Mesenchymal stem cell (in vitro differentiated cells and primary cell): ENCODE measurements at regions not wholly inside any gene's neighbourhood (a gene's known extent, or its start where the extent isn't known, plus 50 kb on each side); places are given as distances from the start of the nearest gene placed in this dataset.

Source experiments
- DNase-seq: peaks from one replicate; pipeline ENCODE4 v3.0.0-alpha.2; 2013
- H2AFZ ChIP-seq: one replicate; pipeline ENCODE4 v1.6.1; 2013; ENCODE audit warnings: low read depth, mild to moderate bottlenecking, control low read depth, inconsistent platforms, low read length, moderate library complexity
- H2AK5ac ChIP-seq: 2 replicates; pipeline ENCODE4 v1.6.1; 2013; ENCODE audit warnings: low read length, moderate library complexity, mild to moderate bottlenecking, inconsistent platforms; ENCODE audit not compliant: severe bottlenecking
- H2BK120ac ChIP-seq: one replicate; pipeline ENCODE4 v1.6.1; 2013; ENCODE audit warnings: low read depth, mild to moderate bottlenecking, inconsistent platforms, low read length, moderate library complexity
- H2BK12ac ChIP-seq, 2 experiments: one replicate each; pipeline ENCODE4 v1.6.1; 2013; ENCODE audit warnings: inconsistent platforms in 2 of 2, low read length in 2 of 2, mild to moderate bottlenecking in 2 of 2, moderate library complexity in 2 of 2, control low read depth in 1 of 2
- H2BK15ac ChIP-seq: one replicate; pipeline ENCODE4 v1.6.1; 2013; ENCODE audit warnings: mild to moderate bottlenecking, low read depth, inconsistent platforms; ENCODE audit not compliant: poor library complexity, severe bottlenecking
- H2BK5ac ChIP-seq: 2 replicates; pipeline ENCODE4 v1.6.1; 2013; ENCODE audit warnings: low read depth, mild to moderate bottlenecking, low read length, control low read depth, inconsistent platforms; ENCODE audit not compliant: poor library complexity, severe bottlenecking
- H3K14ac ChIP-seq, 2 experiments: one replicate each; pipeline ENCODE4 v1.6.1; 2013; ENCODE audit warnings: inconsistent platforms in 2 of 2, low read length in 2 of 2, control low read depth in 1 of 2, mild to moderate bottlenecking in 1 of 2, moderate library complexity in 1 of 2
- H3K18ac ChIP-seq, 2 experiments: one replicate each; pipeline ENCODE4 v1.6.1; 2013; ENCODE audit warnings: inconsistent platforms in 2 of 2, low read length in 2 of 2, control low read depth in 1 of 2, low read depth in 1 of 2, mild to moderate bottlenecking in 1 of 2
- H3K23ac ChIP-seq, 2 experiments: one replicate each; pipeline ENCODE4 v1.6.1; 2013; ENCODE audit warnings: inconsistent platforms in 2 of 2, low read length in 2 of 2, mild to moderate bottlenecking in 2 of 2, moderate library complexity in 2 of 2, control low read depth in 1 of 2
- H3K27ac ChIP-seq: 2 replicates; pipeline ENCODE4 v1.5.1; 2013; ENCODE audit warnings: mild to moderate bottlenecking, moderate library complexity, low read length, control low read depth, inconsistent platforms; ENCODE audit not compliant: poor library complexity, severe bottlenecking
- H3K27me3 ChIP-seq, 2 experiments: 2 replicates each; pipeline versions ENCODE4 v1.6.1 to v1.7.0; 2013; ENCODE audit warnings: low read length in 2 of 2, mild to moderate bottlenecking in 2 of 2, moderate library complexity in 2 of 2, control low read depth in 1 of 2, inconsistent platforms in 1 of 2; ENCODE audit not compliant: control insufficient read depth in 1 of 2, insufficient read depth in 1 of 2
- H3K36me3 ChIP-seq, 2 experiments: 2 replicates each; pipeline versions ENCODE4 v1.6.1 to v1.7.0; 2013; ENCODE audit warnings: low read length in 2 of 2, control low read depth in 1 of 2, inconsistent platforms in 1 of 2, low read depth in 1 of 2, mild to moderate bottlenecking in 1 of 2; ENCODE audit not compliant: insufficient read depth in 2 of 2, control insufficient read depth in 1 of 2
- H3K4ac ChIP-seq, 2 experiments: one replicate each; pipeline ENCODE4 v1.6.1; 2013; ENCODE audit warnings: inconsistent platforms in 2 of 2, low read length in 2 of 2, mild to moderate bottlenecking in 2 of 2, moderate library complexity in 2 of 2, control low read depth in 1 of 2, low read depth in 1 of 2
- H3K4me1 ChIP-seq: 2 replicates; pipeline ENCODE4 v1.6.1; 2013; ENCODE audit warnings: low read depth, low read length, control low read depth; ENCODE audit not compliant: control insufficient read depth, insufficient read depth
- H3K4me2 ChIP-seq: 2 replicates; pipeline ENCODE4 v1.6.1; 2013; ENCODE audit warnings: low read length, mild to moderate bottlenecking, inconsistent platforms; ENCODE audit not compliant: poor library complexity, severe bottlenecking
- H3K4me3 ChIP-seq, 2 experiments: 2 replicates each; pipeline versions ENCODE4 v1.5.1 to v1.7.0; 2013; ENCODE audit warnings: low read length in 2 of 2, mild to moderate bottlenecking in 2 of 2, control low read depth in 1 of 2, low read depth in 1 of 2; ENCODE audit not compliant: insufficient read depth in 1 of 2
- H3K79me1 ChIP-seq: replicated peaks from 2 replicates; pipeline ENCODE4 v1.6.1; 2013; ENCODE audit warnings: mild to moderate bottlenecking, control low read depth, low read length, inconsistent platforms; ENCODE audit not compliant: poor library complexity, severe bottlenecking
- H3K9ac ChIP-seq: 2 replicates; pipeline ENCODE4 v1.7.0; 2013; ENCODE audit warnings: mild to moderate bottlenecking, low read length, moderate library complexity
- H3K9me3 ChIP-seq: 2 replicates; pipeline ENCODE4 v1.7.0; 2013; ENCODE audit warnings: mild to moderate bottlenecking, low read length; ENCODE audit not compliant: control insufficient read depth
- H4K8ac ChIP-seq: one replicate; pipeline ENCODE4 v1.6.1; 2013; ENCODE audit warnings: inconsistent platforms, mild to moderate bottlenecking, low read length, moderate library complexity
- H4K91ac ChIP-seq: one replicate; pipeline ENCODE4 v1.6.1; 2013; ENCODE audit warnings: mild to moderate bottlenecking, low read length, inconsistent platforms
- WGBS: methylation state at CpG from one replicate; pipeline ENCODE4 v1.1.7; 2013; ENCODE audit warnings: mixed read lengths; 5-methylcytosine and 5-hydroxymethylcytosine counted together

DNA sequence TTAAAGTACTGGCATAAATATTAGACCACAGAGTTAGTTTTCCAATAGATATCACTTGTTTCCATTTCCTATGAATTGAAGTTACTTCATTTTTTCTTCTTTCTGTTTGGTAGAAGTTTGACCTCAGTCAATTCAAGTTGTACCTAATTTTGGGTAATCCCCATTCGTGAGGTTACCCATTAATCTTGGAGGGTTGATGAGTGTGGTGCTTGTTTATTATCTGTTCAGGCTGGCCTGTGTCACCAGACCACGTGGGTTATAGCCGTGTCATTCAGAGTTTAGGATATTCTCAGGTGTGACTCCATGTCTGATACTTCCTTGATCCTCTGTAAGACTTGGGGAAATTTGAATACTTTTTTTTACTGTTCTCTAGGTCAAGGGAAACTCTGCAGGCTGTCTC is 133.9 kb upstream of the TPK1 start:
- no peaks in the 10 kb centered on the region for H3K36me3 ChIP-seq
- no peak overlapping the region for H4K91ac ChIP-seq
- no peak overlapping the region for H3K4me2 ChIP-seq
- no peak overlapping the region for H2BK120ac ChIP-seq
- no peak overlapping the region for H3K4ac ChIP-seq
- H3K4me1 ChIP-seq = no peaks in the 10 kb centered on the region
- no peak for DNase-seq
- H2BK12ac ChIP-seq = no peak overlapping the region
- no peaks in the 10 kb centered on the region for H3K79me1 ChIP-seq
- no peak overlapping the region for H3K23ac ChIP-seq
- no peak overlapping the region for H3K27ac ChIP-seq
- H3K27me3 ChIP-seq = no peaks in the 10 kb centered on the region
- H3K18ac ChIP-seq = no peak overlapping the region
- H2AFZ ChIP-seq = no peak overlapping the region
- H3K4me3 ChIP-seq = no peak overlapping the region
- no peak overlapping the region for H4K8ac ChIP-seq
- H2AK5ac ChIP-seq = no peak overlapping the region
- no peak overlapping the region for H3K9ac ChIP-seq
- WGBS = 35% methylated on average over 3 of the region's 3 CpGs
- no peak overlapping the region for H2BK15ac ChIP-seq
- H3K14ac ChIP-seq = no peak overlapping the region
- H3K9me3 ChIP-seq = peaks cover 5% of the 10 kb centered on the region
- H2BK5ac ChIP-seq = no peak overlapping the region

DNA sequence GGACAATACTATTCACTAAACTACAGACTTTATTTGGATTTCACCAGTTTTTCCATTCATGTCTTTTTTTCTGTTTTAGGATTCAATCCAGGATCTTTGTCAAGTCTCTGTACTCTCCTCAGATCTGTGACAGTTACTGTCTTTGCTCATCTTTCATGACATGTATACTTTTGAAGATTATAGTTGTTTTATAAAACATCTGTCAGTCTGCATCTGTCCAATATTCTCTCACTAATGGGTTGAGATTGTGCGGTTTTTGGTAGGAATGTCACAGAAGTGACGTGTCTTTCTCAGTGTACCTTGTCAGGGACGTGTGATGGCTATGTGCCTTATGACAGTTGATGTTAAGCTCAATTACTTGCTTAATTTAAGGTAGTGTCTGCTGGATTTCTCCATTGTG is 124.9 kb upstream of the TPK1 start:
- H4K8ac ChIP-seq = no peak overlapping the region
- H3K4me2 ChIP-seq = no peak overlapping the region
- H2BK5ac ChIP-seq = no peak overlapping the region
- no peak overlapping the region for H3K18ac ChIP-seq
- no peak for DNase-seq
- no peak overlapping the region for H3K14ac ChIP-seq
- no peak overlapping the region for H3K9ac ChIP-seq
- no peaks in the 10 kb centered on the region for H3K79me1 ChIP-seq
- H2BK15ac ChIP-seq = no peak overlapping the region
- no peak overlapping the region for H3K23ac ChIP-seq
- H3K36me3 ChIP-seq = no peaks in the 10 kb centered on the region
- H2AK5ac ChIP-seq = no peak overlapping the region
- no peak overlapping the region for H4K91ac ChIP-seq
- WGBS = 64% methylated on average over 3 of the region's 3 CpGs
- no peak overlapping the region for H3K4me3 ChIP-seq
- no peak overlapping the region for H3K4ac ChIP-seq
- H3K4me1 ChIP-seq = no peaks in the 10 kb centered on the region
- no peak overlapping the region for H3K27ac ChIP-seq
- no peak overlapping the region for H2BK12ac ChIP-seq
- H3K27me3 ChIP-seq = no peaks in the 10 kb centered on the region
- H2BK120ac ChIP-seq = no peak overlapping the region
- H3K9me3 ChIP-seq = no peaks in the 10 kb centered on the region
- H2AFZ ChIP-seq = no peak overlapping the region

DNA sequence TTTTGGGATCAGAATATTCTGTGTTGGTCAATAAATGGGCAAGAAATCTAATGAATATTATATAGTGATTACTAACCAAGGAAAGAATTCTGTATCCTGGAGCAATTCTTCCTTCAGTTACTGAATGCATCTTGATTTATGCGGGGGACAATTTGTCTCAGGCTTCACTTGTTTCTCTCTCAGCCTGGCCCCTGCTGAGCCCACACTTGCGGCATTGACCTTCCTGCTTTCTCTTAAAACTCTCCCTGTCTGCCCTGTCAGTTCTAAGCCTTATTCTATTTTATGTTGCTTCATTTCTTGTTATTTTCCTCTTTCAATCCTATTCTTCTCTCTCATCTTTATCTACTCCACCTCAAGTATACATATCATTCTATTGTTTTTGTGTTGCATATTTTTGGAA is 122.1 kb upstream of the TPK1 start:
- WGBS = 81% methylated on average over 2 of the region's 2 CpGs
- Histone ChIP-seq H3K4me3 (no peak overlapping the region), H3K4me2 (no peak overlapping the region), H4K8ac (no peak overlapping the region), H2BK5ac (no peak overlapping the region), H3K9ac (no peak overlapping the region), H3K18ac (no peak overlapping the region), H3K27me3 (no peaks in the 10 kb centered on the region), H4K91ac (no peak overlapping the region), H3K23ac (no peak overlapping the region), H3K27ac (no peak overlapping the region), H2BK12ac (no peak overlapping the region), H3K9me3 (no peaks in the 10 kb centered on the region), H2AK5ac (no peak overlapping the region), H3K14ac (no peak overlapping the region), H2BK120ac (no peak overlapping the region), H3K4me1 (no peaks in the 10 kb centered on the region), H3K79me1 (no peaks in the 10 kb centered on the region), H2BK15ac (no peak overlapping the region), H3K4ac (no peak overlapping the region), H3K36me3 (no peaks in the 10 kb centered on the region), H2AFZ (no peak overlapping the region)
- no peak for DNase-seq

DNA sequence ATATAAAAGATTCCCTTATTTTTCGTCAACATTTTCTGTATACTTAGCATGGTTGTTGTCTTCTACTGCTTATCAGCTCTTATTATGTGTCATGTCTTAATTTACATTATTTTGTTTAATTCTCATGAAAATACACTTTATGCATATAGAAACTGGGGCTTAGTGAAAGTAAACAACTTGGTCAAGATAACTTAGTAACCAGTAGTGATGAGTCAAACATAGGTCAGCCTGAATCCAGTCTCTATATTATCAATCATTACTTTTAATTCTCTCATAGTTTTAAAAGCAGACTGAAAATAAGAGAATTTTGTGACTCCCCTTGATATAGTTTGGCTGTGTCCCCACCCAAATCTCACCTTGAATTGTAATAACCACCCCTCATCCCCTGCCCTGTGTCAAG is 119.6 kb upstream of the TPK1 start:
- H2BK15ac ChIP-seq = no peak overlapping the region
- no peak overlapping the region for H3K9ac ChIP-seq

More for the DNA sequence above, 119.6 kb upstream of the TPK1 start:
- H3K18ac ChIP-seq = no peak overlapping the region
- no peak overlapping the region for H3K27ac ChIP-seq
- H3K36me3 ChIP-seq = no peaks in the 10 kb centered on the region
- no peak overlapping the region for H3K4me3 ChIP-seq
- no peaks in the 10 kb centered on the region for H3K9me3 ChIP-seq
- DNase-seq = no peak
- H3K4ac ChIP-seq = no peak overlapping the region
- no peak overlapping the region for H3K4me2 ChIP-seq
- no peaks in the 10 kb centered on the region for H3K27me3 ChIP-seq
- no peak overlapping the region for H2BK5ac ChIP-seq
- H3K79me1 ChIP-seq = no peaks in the 10 kb centered on the region
- no peak overlapping the region for H3K23ac ChIP-seq
- H3K4me1 ChIP-seq = no peaks in the 10 kb centered on the region
- no peak overlapping the region for H2BK120ac ChIP-seq
- no peak overlapping the region for H3K14ac ChIP-seq
- no peak overlapping the region for H4K91ac ChIP-seq
- no peak overlapping the region for H2BK12ac ChIP-seq
- H2AK5ac ChIP-seq = no peak overlapping the region
- H2AFZ ChIP-seq = no peak overlapping the region
- H4K8ac ChIP-seq = no peak overlapping the region
- no CpG with 5 or more reads among the region's 1 CpG for WGBS
